Hepatocyte (in vitro differentiated cells): ENCODE measurements at regions not wholly inside any gene's neighbourhood (a gene's known extent, or its start where the extent isn't known, plus 50 kb on each side); places are given as distances from the start of the nearest gene placed in this dataset.

ENCODE experiments used
- DNase-seq: peaks from one replicate; pipeline ENCODE4 v3.0.0-alpha.2; 2016; ENCODE audit warnings: low spot score
- H2AFZ ChIP-seq: fragments of 200-600 bp; sonication (generic); 2 replicates; pipeline ENCODE4 v1.6.0; 2016; ENCODE audit warnings: antibody characterized with exemption, mild to moderate bottlenecking
- H3K27ac ChIP-seq: fragments of 200-600 bp; sonication (generic); 2 replicates; pipeline ENCODE4 v1.5.1; 2016; ENCODE audit warnings: mild to moderate bottlenecking
- H3K27me3 ChIP-seq: fragments of 200-600 bp; sonication (generic); 2 replicates; pipeline ENCODE4 v1.6.1; 2016
- H3K36me3 ChIP-seq: fragments of 200-600 bp; sonication (generic); replicated peaks from 2 replicates; pipeline ENCODE4 v1.5.1; 2016; ENCODE audit warnings: low read depth; ENCODE audit not compliant: insufficient read depth
- H3K4me1 ChIP-seq: fragments of 200-600 bp; sonication (generic); 2 replicates; pipeline ENCODE4 v1.5.1; 2016; ENCODE audit warnings: mild to moderate bottlenecking, moderate library complexity; ENCODE audit not compliant: insufficient read depth
- H3K4me2 ChIP-seq: fragments of 200-600 bp; sonication (generic); 2 replicates; pipeline ENCODE4 v1.6.0; 2016
- H3K4me3 ChIP-seq: fragments of 200-600 bp; sonication (generic); 2 replicates; pipeline ENCODE4 v1.5.1; 2016; ENCODE audit warnings: mild to moderate bottlenecking
- H3K79me2 ChIP-seq: fragments of 200-600 bp; sonication (generic); 2 replicates; pipeline ENCODE4 v1.6.0; 2017; ENCODE audit warnings: mild to moderate bottlenecking
- H3K9me2 ChIP-seq: fragments of 200-600 bp; sonication (generic); replicated peaks from 2 replicates; pipeline ENCODE4 v1.6.0; 2017; ENCODE audit warnings: mild to moderate bottlenecking; ENCODE audit not compliant: insufficient read depth
- H3K9me3 ChIP-seq: fragments of 200-600 bp; sonication (generic); 2 replicates; pipeline ENCODE4 v1.5.1; 2016; ENCODE audit warnings: low read depth, mild to moderate bottlenecking
- H4K20me1 ChIP-seq: fragments of 200-600 bp; sonication (generic); 2 replicates; pipeline ENCODE4 v1.6.0; 2016; ENCODE audit warnings: mild to moderate bottlenecking; ENCODE audit not compliant: insufficient read depth, poor library complexity, severe bottlenecking
- CTCF ChIP-seq: fragments of 200-600 bp; sonication (generic); IDR thresholded peaks from 2 replicates; pipeline ENCODE4 v1.5.1; 2016; ENCODE audit warnings: antibody characterized with exemption, mild to moderate bottlenecking; ENCODE audit not compliant: poor library complexity
- EZH2 ChIP-seq: fragments of 200-600 bp; sonication (generic); IDR thresholded peaks from 2 replicates; pipeline ENCODE4 v1.6.1; 2016; ENCODE audit warnings: antibody characterized with exemption, mild to moderate bottlenecking, borderline replicate concordance
- EZH2phosphoT487 ChIP-seq: fragments of 200-600 bp; sonication (generic); IDR thresholded peaks from one replicate; pipeline ENCODE4 v1.6.1; 2018; ENCODE audit warnings: antibody characterized with exemption, mild to moderate bottlenecking, low read depth, moderate library complexity; ENCODE audit not compliant: unreplicated experiment, severe bottlenecking
- whole genome bisulfite sequencing: methylation state at CpG from one replicate; pipeline ENCODE4 v1.1.6; 2016; ENCODE audit warnings: low lambda C conversion rate; ENCODE audit errors: missing lambda C conversion rate; 5-methylcytosine and 5-hydroxymethylcytosine counted together

- H3K9me2 ChIP-seq = no peaks in the 10 kb centered on the region
- no peaks in the 10 kb centered on the region for H3K27me3 ChIP-seq
- no peak overlapping the region for H2AFZ ChIP-seq
- TF ChIP-seq CTCF = no peak
- TF ChIP-seq EZH2 = no peak
- TF ChIP-seq EZH2phosphoT487 = no peak
- no peak overlapping the region for H3K4me3 ChIP-seq
- H3K4me1 ChIP-seq = no peaks in the 10 kb centered on the region
- WGBS = 73% methylated on average over 3 of the region's 3 CpGs
- no peaks in the 10 kb centered on the region for H4K20me1 ChIP-seq
- H3K79me2 ChIP-seq = no peaks in the 10 kb centered on the region
- H3K9me3 ChIP-seq = no peaks in the 10 kb centered on the region
- H3K4me2 ChIP-seq = no peak overlapping the region
- DNase-seq = no peak
- no peak overlapping the region for H3K27ac ChIP-seq
- no peaks in the 10 kb centered on the region for H3K36me3 ChIP-seq
Observed at GRCh38 chrX:149248073-149248625, 257.0 kb downstream of the IDS start.

GRCh38 chrX:149230689-149231088, 274.4 kb downstream of the IDS start:
- no peak overlapping the region for H3K27ac ChIP-seq
- no peak overlapping the region for H2AFZ ChIP-seq
- no peak for TF ChIP-seq EZH2
- no peak for TF ChIP-seq EZH2phosphoT487
- no peak for TF ChIP-seq CTCF
- no peaks in the 10 kb centered on the region for H3K4me1 ChIP-seq
- H3K4me3 ChIP-seq = no peak overlapping the region
- H3K4me2 ChIP-seq = no peak overlapping the region
- DNase-seq = no peak
- H3K79me2 ChIP-seq = no peaks in the 10 kb centered on the region
- no peaks in the 10 kb centered on the region for H4K20me1 ChIP-seq
- no peaks in the 10 kb centered on the region for H3K27me3 ChIP-seq
- 64% methylated on average over 2 of the region's 2 CpGs for WGBS
- no peaks in the 10 kb centered on the region for H3K9me2 ChIP-seq
- H3K36me3 ChIP-seq = no peaks in the 10 kb centered on the region
- H3K9me3 ChIP-seq = no peaks in the 10 kb centered on the region

GRCh38 chrX:149223854-149224253, 281.3 kb downstream of the IDS start:
- Histone ChIP-seq H3K79me2 (no peaks in the 10 kb centered on the region), H3K36me3 (no peaks in the 10 kb centered on the region), H3K27me3 (no peaks in the 10 kb centered on the region), H3K27ac (no peak overlapping the region), H3K4me2 (no peak overlapping the region), H3K4me3 (no peak overlapping the region), H4K20me1 (no peaks in the 10 kb centered on the region), H3K9me2 (no peaks in the 10 kb centered on the region), H3K9me3 (no peaks in the 10 kb centered on the region), H3K4me1 (no peaks in the 10 kb centered on the region), H2AFZ (no peak overlapping the region)
- DNase-seq = no peak
- TF ChIP-seq CTCF = no peak
- no peak for TF ChIP-seq EZH2
- no peak for TF ChIP-seq EZH2phosphoT487
- 72% methylated on average over 2 of the region's 2 CpGs for WGBS

GRCh38 chrX:149222040-149222439, 283.1 kb downstream of the IDS start:
- H3K27me3 ChIP-seq = no peaks in the 10 kb centered on the region
- no peak overlapping the region for H3K27ac ChIP-seq
- H3K4me1 ChIP-seq = no peaks in the 10 kb centered on the region
- no peaks in the 10 kb centered on the region for H3K9me3 ChIP-seq
- H4K20me1 ChIP-seq = no peaks in the 10 kb centered on the region
- H3K4me2 ChIP-seq = no peak overlapping the region
- H3K36me3 ChIP-seq = no peaks in the 10 kb centered on the region
- TF ChIP-seq CTCF = no peak
- TF ChIP-seq EZH2phosphoT487 = no peak
- TF ChIP-seq EZH2 = no peak
- H3K4me3 ChIP-seq = no peak overlapping the region
- WGBS = 61% methylated on average over 1 of the region's 1 CpG
- DNase-seq = no peak
- no peak overlapping the region for H2AFZ ChIP-seq
- no peaks in the 10 kb centered on the region for H3K79me2 ChIP-seq
- H3K9me2 ChIP-seq = no peaks in the 10 kb centered on the region
